Fibroblast of lung (primary cell): ENCODE measurements at regions not wholly inside any gene's neighbourhood (a gene's known extent, or its start where the extent isn't known, plus 50 kb on each side); places are given as distances from the start of the nearest gene placed in this dataset.

Source experiments
- EZH2 ChIP-seq: IDR thresholded peaks from 2 replicates; pipeline ENCODE4 v1.5.1; 2012; ENCODE audit warnings: low read length, control low read depth, mild to moderate bottlenecking; ENCODE audit errors: missing control alignments
- TF ChIP-seq, protein P1 (sequence below), 2 donors: IDR thresholded peaks in 1 of 2; conservative IDR thresholded peaks in 1 of 2; 1 replicate in 1 of 2; 2 replicates in 1 of 2; pipeline ENCODE4 v1.5.1; 2011 to 2012; ENCODE audit warnings: low read length in 2 of 2, control low read depth in 1 of 2, inconsistent platforms in 1 of 2, low read depth in 1 of 2, mild to moderate bottlenecking in 1 of 2

GRCh38 chr2:176725873-176726645 lies 456.8 kb downstream of the MTX2 start:
- TF ChIP-seq, protein P1, sequence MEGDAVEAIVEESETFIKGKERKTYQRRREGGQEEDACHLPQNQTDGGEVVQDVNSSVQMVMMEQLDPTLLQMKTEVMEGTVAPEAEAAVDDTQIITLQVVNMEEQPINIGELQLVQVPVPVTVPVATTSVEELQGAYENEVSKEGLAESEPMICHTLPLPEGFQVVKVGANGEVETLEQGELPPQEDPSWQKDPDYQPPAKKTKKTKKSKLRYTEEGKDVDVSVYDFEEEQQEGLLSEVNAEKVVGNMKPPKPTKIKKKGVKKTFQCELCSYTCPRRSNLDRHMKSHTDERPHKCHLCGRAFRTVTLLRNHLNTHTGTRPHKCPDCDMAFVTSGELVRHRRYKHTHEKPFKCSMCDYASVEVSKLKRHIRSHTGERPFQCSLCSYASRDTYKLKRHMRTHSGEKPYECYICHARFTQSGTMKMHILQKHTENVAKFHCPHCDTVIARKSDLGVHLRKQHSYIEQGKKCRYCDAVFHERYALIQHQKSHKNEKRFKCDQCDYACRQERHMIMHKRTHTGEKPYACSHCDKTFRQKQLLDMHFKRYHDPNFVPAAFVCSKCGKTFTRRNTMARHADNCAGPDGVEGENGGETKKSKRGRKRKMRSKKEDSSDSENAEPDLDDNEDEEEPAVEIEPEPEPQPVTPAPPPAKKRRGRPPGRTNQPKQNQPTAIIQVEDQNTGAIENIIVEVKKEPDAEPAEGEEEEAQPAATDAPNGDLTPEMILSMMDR (conservative IDR thresholded peaks at IDR 0.05 in 1 of 2, IDR thresholded peaks at IDR 0.05 in 1 of 2; ENCODE audit: low read depth in 1 of 2, low read length in 2 of 2), result no peak
- TF ChIP-seq EZH2, result no peak
